ENCODE measurements at regions not wholly inside any gene's neighbourhood (a gene's known extent, or its start where the extent isn't known, plus 50 kb on each side); places are given as distances from the start of the nearest gene placed in this dataset.
A peak's percentile ranks its signal among the peaks of the same experiment; 100 is the strongest.

DNA sequence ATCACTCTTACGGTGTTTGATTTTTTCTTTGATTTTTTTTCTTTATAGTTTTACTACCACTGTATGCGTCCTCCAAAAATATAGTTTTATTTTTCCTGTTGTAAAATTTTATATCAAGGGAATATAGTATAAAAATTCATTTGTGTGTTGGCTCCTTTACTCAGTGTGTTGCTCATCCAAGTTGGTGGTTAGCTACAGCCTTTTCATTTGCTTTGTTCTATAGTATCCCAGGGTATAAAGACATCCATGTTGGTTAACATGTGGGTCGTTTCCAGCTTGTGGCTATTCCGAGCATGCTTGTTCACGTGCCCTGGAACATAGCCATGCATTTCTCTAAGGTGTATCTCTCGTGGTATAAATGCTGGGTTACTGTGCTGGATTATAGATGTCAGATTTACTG is 54.8 kb upstream of the DAB2 start:
- WGBS (ENCODE audit: extremely low coverage, insufficient coverage, low lambda C conversion rate) = 100% methylated on average over 1 of the region's 6 CpGs
- H3K18ac ChIP-seq (ENCODE audit: low read length) = no peak overlapping the region
- H2AK5ac ChIP-seq (ENCODE audit: low read length) = no peak overlapping the region

DNA sequence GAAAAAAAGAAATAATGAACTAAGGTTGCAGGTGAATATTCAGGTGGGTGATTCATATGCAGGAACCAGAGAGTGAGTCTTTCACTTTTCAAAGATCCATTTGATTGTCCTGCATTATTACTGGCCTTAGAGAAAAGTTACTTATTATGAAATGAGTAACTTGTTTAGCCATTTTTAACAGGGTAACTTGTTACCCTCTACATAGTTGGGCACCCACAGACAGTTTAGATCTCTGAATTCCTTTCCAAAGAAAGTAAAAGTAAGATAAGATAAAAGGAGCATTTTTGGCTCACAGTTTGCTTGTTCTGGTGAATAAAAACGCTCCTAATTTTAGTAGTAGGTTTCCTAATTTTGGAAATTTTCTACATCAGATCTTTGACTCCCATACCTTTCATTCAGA is 54.1 kb upstream of the DAB2 start:
- H3K4me3 ChIP-seq (ENCODE audit: low read length) = no peak overlapping the region
- no peak overlapping the region for H4K5ac ChIP-seq (ENCODE audit: low read length)
- H3K27ac ChIP-seq (ENCODE audit: low read depth, low read length) = no peak overlapping the region
- H3K23ac ChIP-seq (ENCODE audit: low read length) = no peak overlapping the region
- no peak overlapping the region for H3K4me2 ChIP-seq (ENCODE audit: low read length)
- H3K79me2 ChIP-seq (ENCODE audit: control insufficient read depth, insufficient read depth, low read length) = no peaks in the 10 kb centered on the region
- no peaks in the 10 kb centered on the region for H3K27me3 ChIP-seq (ENCODE audit: insufficient read depth, low read length, poor library complexity)
- no CpG with 5 or more reads among the region's 1 CpG for WGBS (ENCODE audit: extremely low coverage, insufficient coverage, low lambda C conversion rate)
- no peaks in the 10 kb centered on the region for H3K36me3 ChIP-seq (ENCODE audit: control insufficient read depth, insufficient read depth, low read length)
- H3K79me1 ChIP-seq (ENCODE audit: low read length) = no peaks in the 10 kb centered on the region
- no peak overlapping the region for H3K9ac ChIP-seq (ENCODE audit: low read length)
- no peak overlapping the region for H3K18ac ChIP-seq (ENCODE audit: low read length)
- H2BK15ac ChIP-seq (replicated peaks; ENCODE audit: low read depth) = no peak overlapping the region
- no peak overlapping the region for H3K4ac ChIP-seq (ENCODE audit: low read depth, low read length)
- H3K56ac ChIP-seq (ENCODE audit: low read length) = no peak overlapping the region
- no peak overlapping the region for H2AK5ac ChIP-seq (ENCODE audit: low read length)
- H2BK5ac ChIP-seq (ENCODE audit: low read length) = no peak overlapping the region
- no peak overlapping the region for H2BK120ac ChIP-seq (ENCODE audit: low read depth, low read length)
- DNase-seq = no peak
- no peaks in the 10 kb centered on the region for H3K4me1 ChIP-seq (ENCODE audit: control insufficient read depth, low read depth, low read length)
- no peak overlapping the region for H4K8ac ChIP-seq (ENCODE audit: low read depth, low read length)

More for the DNA sequence above, 54.8 kb upstream of the DAB2 start:
- no peak overlapping the region for H3K4me2 ChIP-seq (ENCODE audit: low read length)
- H4K8ac ChIP-seq (ENCODE audit: low read depth, low read length) = no peak overlapping the region
- DNase-seq = no peak
- H3K23ac ChIP-seq (ENCODE audit: low read length) = no peak overlapping the region
- H3K56ac ChIP-seq (ENCODE audit: low read length) = no peak overlapping the region
- no peak overlapping the region for H2BK5ac ChIP-seq (ENCODE audit: low read length)
- no peak overlapping the region for H3K4me3 ChIP-seq (ENCODE audit: low read length)
- no peak overlapping the region for H3K27ac ChIP-seq (ENCODE audit: low read depth, low read length)
- H3K4ac ChIP-seq (ENCODE audit: low read depth, low read length) = no peak overlapping the region
- H2BK15ac ChIP-seq (replicated peaks; ENCODE audit: low read depth) = no peak overlapping the region
- H3K36me3 ChIP-seq (ENCODE audit: control insufficient read depth, insufficient read depth, low read length) = no peaks in the 10 kb centered on the region
- H3K27me3 ChIP-seq (ENCODE audit: insufficient read depth, low read length, poor library complexity) = no peaks in the 10 kb centered on the region
- H3K79me1 ChIP-seq (ENCODE audit: low read length) = no peaks in the 10 kb centered on the region
- H3K79me2 ChIP-seq (ENCODE audit: control insufficient read depth, insufficient read depth, low read length) = no peaks in the 10 kb centered on the region
- H4K5ac ChIP-seq (ENCODE audit: low read length) = no peak overlapping the region
- H3K9ac ChIP-seq (ENCODE audit: low read length) = no peak overlapping the region
- H3K4me1 ChIP-seq (ENCODE audit: control insufficient read depth, low read depth, low read length) = no peaks in the 10 kb centered on the region
- no peak overlapping the region for H2BK120ac ChIP-seq (ENCODE audit: low read depth, low read length)

DNA sequence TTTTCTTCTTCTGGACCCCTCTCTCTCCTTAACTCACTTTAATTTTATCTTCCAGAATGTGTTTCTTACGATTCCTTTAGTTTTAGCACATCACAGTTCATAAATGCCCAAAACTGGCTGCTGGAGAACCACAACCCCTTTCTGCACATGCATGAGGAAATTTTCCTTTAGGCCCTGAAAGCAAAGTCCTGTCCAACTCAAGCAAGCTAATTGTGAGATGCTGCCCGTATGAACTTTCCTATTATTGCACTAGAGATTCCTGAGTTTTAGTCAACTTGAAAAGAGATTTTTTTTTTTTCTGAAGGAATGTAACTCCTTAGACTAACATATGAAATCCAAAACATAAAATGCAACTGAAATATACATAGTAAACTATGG is 52.1 kb upstream of the DAB2 start:
- DNase-seq = no peak

DNA sequence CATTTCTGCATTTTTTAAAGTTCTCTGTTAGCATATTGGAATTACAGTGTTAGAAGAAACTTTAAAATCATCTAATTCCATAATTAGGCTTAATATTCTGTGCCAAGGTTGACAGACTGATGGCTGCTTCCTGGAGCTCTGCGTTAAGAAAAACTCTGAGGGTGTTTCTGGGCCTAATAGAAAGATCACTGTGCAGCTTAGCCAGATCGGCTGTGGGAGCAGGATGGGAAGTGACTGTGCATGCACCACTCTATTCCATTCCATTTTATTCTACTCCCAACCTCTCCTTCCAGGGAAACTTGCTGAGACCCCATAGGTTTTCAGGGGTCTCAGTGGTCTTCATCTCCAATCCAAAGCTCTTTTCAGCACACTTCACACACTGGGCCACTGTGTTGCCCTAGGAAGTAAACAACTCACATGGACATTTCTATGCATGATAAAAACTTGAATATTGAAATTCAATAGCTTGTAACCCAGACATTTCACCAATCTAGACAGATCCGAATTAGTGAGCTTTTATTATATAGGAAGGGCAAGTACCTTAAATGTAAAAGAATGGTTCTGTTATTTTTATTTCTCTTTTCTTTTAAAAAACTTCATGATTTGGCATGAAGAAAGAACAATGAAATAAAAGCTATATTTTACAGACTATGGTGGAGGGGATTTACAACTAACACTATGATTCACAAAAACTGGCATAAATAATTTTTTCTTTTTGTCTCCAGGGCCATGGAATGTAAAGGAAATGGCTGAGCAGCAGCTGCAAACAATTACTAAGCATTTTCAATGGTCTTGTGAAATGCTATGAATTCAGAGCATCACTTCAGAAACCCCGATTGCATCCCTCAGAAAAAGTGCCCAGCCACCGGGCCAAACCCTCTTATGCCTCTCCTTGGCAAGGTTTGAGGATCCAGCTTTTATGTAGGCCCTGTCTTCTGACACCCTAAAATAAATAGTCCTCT is 51.4 kb upstream of the DAB2 start:
- no peak overlapping the region for H3K23ac ChIP-seq (ENCODE audit: low read length)
- no peak overlapping the region for H3K4me3 ChIP-seq (ENCODE audit: low read length)
- no peak overlapping the region for H4K8ac ChIP-seq (ENCODE audit: low read depth, low read length)
- peak; percentile 9 for DNase-seq
- no peak overlapping the region for H2BK15ac ChIP-seq (replicated peaks; ENCODE audit: low read depth)
- no peak overlapping the region for H2BK120ac ChIP-seq (ENCODE audit: low read depth, low read length)
- no peak overlapping the region for H3K27ac ChIP-seq (ENCODE audit: low read depth, low read length)
- H3K36me3 ChIP-seq (ENCODE audit: control insufficient read depth, insufficient read depth, low read length) = no peaks in the 10 kb centered on the region
- H3K56ac ChIP-seq (ENCODE audit: low read length) = no peak overlapping the region
- H3K79me1 ChIP-seq (ENCODE audit: low read length) = no peaks in the 10 kb centered on the region
- H3K4me1 ChIP-seq (ENCODE audit: control insufficient read depth, low read depth, low read length) = no peaks in the 10 kb centered on the region
- H3K27me3 ChIP-seq (ENCODE audit: insufficient read depth, low read length, poor library complexity) = no peaks in the 10 kb centered on the region
- no CpG with 5 or more reads among the region's 5 CpGs for WGBS (ENCODE audit: extremely low coverage, insufficient coverage, low lambda C conversion rate)
- no peak overlapping the region for H3K4me2 ChIP-seq (ENCODE audit: low read length)
- H4K5ac ChIP-seq (ENCODE audit: low read length) = no peak overlapping the region
- H2BK5ac ChIP-seq (ENCODE audit: low read length) = no peak overlapping the region
- H3K18ac ChIP-seq (ENCODE audit: low read length) = no peak overlapping the region
- no peak overlapping the region for H3K4ac ChIP-seq (ENCODE audit: low read depth, low read length)
- H3K79me2 ChIP-seq (ENCODE audit: control insufficient read depth, insufficient read depth, low read length) = no peaks in the 10 kb centered on the region
- H2AK5ac ChIP-seq (ENCODE audit: low read length) = no peak overlapping the region
- no peak overlapping the region for H3K9ac ChIP-seq (ENCODE audit: low read length)

More for the DNA sequence above, 52.1 kb upstream of the DAB2 start:
- Histone ChIP-seq H3K4me3 (ENCODE audit: low read length) (no peak overlapping the region), H3K36me3 (ENCODE audit: control insufficient read depth, insufficient read depth, low read length) (no peaks in the 10 kb centered on the region), H4K5ac (ENCODE audit: low read length) (no peak overlapping the region), H3K18ac (ENCODE audit: low read length) (no peak overlapping the region), H3K27ac (ENCODE audit: low read depth, low read length) (no peak overlapping the region), H3K4me1 (ENCODE audit: control insufficient read depth, low read depth, low read length) (no peaks in the 10 kb centered on the region), H3K79me1 (ENCODE audit: low read length) (no peaks in the 10 kb centered on the region), H2BK5ac (ENCODE audit: low read length) (no peak overlapping the region), H2BK120ac (ENCODE audit: low read depth, low read length) (no peak overlapping the region), H3K23ac (ENCODE audit: low read length) (no peak overlapping the region), H4K8ac (ENCODE audit: low read depth, low read length) (no peak overlapping the region), H3K27me3 (ENCODE audit: insufficient read depth, low read length, poor library complexity) (no peaks in the 10 kb centered on the region), H2AK5ac (ENCODE audit: low read length) (no peak overlapping the region), H3K4ac (ENCODE audit: low read depth, low read length) (no peak overlapping the region), H2BK15ac (replicated peaks; ENCODE audit: low read depth) (no peak overlapping the region), H3K56ac (ENCODE audit: low read length) (no peak overlapping the region), H3K4me2 (ENCODE audit: low read length) (no peak overlapping the region), H3K9ac (ENCODE audit: low read length) (no peak overlapping the region), H3K79me2 (ENCODE audit: control insufficient read depth, insufficient read depth, low read length) (no peaks in the 10 kb centered on the region)
- no CpG with 5 or more reads among the region's 2 CpGs for WGBS (ENCODE audit: extremely low coverage, insufficient coverage, low lambda C conversion rate)

DNA sequence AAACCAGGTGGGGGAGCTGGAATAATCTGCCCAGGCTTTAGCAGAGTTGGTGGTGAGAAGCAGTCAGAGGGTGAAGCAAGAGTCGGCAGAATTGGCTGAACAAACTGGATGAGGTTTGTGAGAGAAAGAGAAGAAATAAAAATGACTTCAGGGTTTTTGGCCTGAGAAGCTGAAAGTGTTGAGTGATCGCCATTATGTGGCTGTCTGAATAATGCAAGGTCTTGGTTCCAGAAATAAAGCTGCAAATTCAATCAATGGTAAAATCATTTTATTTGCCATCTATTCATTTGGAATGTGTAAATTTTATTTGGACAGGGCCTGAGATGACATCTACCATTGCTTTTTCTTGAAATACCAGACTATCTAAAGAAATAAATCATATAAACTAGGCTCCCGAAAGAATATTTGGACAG is 50.4 kb upstream of the DAB2 start:
- H3K27me3 ChIP-seq (ENCODE audit: insufficient read depth, low read length, poor library complexity) = no peaks in the 10 kb centered on the region
- DNase-seq = no peak
- H2BK120ac ChIP-seq (ENCODE audit: low read depth, low read length) = no peak overlapping the region
- H3K4me3 ChIP-seq (ENCODE audit: low read length) = no peak overlapping the region
- WGBS (ENCODE audit: extremely low coverage, insufficient coverage, low lambda C conversion rate) = no CpG with 5 or more reads among the region's 3 CpGs
- no peak overlapping the region for H3K18ac ChIP-seq (ENCODE audit: low read length)
- no peaks in the 10 kb centered on the region for H3K4me1 ChIP-seq (ENCODE audit: control insufficient read depth, low read depth, low read length)
- no peak overlapping the region for H3K9ac ChIP-seq (ENCODE audit: low read length)
- no peaks in the 10 kb centered on the region for H3K79me1 ChIP-seq (ENCODE audit: low read length)
- no peak overlapping the region for H4K8ac ChIP-seq (ENCODE audit: low read depth, low read length)
- H2BK15ac ChIP-seq (replicated peaks; ENCODE audit: low read depth) = no peak overlapping the region
- no peak overlapping the region for H4K5ac ChIP-seq (ENCODE audit: low read length)
- no peak overlapping the region for H2BK5ac ChIP-seq (ENCODE audit: low read length)
- peak overlapping the region; percentile 44 for H3K4ac ChIP-seq (ENCODE audit: low read depth, low read length)
- H3K27ac ChIP-seq (ENCODE audit: low read depth, low read length) = no peak overlapping the region
- no peaks in the 10 kb centered on the region for H3K79me2 ChIP-seq (ENCODE audit: control insufficient read depth, insufficient read depth, low read length)
- no peaks in the 10 kb centered on the region for H3K36me3 ChIP-seq (ENCODE audit: control insufficient read depth, insufficient read depth, low read length)
- H2AK5ac ChIP-seq (ENCODE audit: low read length) = no peak overlapping the region
- no peak overlapping the region for H3K4me2 ChIP-seq (ENCODE audit: low read length)
- H3K56ac ChIP-seq (ENCODE audit: low read length) = no peak overlapping the region
- no peak overlapping the region for H3K23ac ChIP-seq (ENCODE audit: low read length)
